GM10248 (cell line): ENCODE measurements at regions not wholly inside any gene's neighbourhood (a gene's known extent, or its start where the extent isn't known, plus 50 kb on each side); places are given as distances from the start of the nearest gene placed in this dataset.

ENCODE experiments used
- CTCF ChIA-PET: fragments of 300-600 bp; sonication (Branson Sonifier 250); formaldehyde crosslinking; extraction: SDS; loops from one replicate; lab custom pipeline; 2021; ENCODE audit warnings: antibody characterized with exemption; lab: Yijun Ruan, JAX
- POLR2A ChIA-PET: fragments of 350-650 bp; sonication (Branson Sonifier 250); formaldehyde crosslinking; extraction: SDS; loops from one replicate; lab custom pipeline; 2020; ENCODE audit warnings: antibody characterized with exemption; lab: Yijun Ruan, JAX
- DNase-seq: peaks from one replicate; pipeline ENCODE4 v3.0.0; 2012; ENCODE audit errors: extremely low spot score
- TF ChIP-seq, protein P1 (sequence below): IDR thresholded peaks from 2 replicates; pipeline ENCODE4 v1.5.1; 2012; ENCODE audit warnings: mild to moderate bottlenecking, low read depth; ENCODE audit errors: extremely low read depth, missing control alignments, control extremely low read depth

DNA sequence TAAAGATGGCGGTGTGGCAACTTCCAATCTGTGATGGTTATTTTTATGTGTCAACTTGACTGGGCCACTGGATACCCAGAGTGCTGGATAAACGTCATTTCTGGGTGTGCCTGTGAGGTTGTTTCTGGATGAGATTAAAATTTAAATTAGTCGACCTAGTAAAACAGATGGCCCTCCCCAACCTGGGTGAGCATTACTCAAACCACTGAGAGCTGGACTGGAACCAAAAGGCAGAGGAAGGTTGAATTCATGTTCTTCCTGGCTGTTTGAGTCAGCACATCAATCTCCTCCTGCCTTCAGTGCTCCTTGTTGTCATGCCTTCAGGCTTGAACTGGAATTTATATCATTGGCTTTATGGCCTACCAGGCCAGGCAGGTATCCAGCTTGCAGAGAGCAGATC, 190.8 kb upstream of the RGPD4 start:
- TF ChIP-seq, protein P1, sequence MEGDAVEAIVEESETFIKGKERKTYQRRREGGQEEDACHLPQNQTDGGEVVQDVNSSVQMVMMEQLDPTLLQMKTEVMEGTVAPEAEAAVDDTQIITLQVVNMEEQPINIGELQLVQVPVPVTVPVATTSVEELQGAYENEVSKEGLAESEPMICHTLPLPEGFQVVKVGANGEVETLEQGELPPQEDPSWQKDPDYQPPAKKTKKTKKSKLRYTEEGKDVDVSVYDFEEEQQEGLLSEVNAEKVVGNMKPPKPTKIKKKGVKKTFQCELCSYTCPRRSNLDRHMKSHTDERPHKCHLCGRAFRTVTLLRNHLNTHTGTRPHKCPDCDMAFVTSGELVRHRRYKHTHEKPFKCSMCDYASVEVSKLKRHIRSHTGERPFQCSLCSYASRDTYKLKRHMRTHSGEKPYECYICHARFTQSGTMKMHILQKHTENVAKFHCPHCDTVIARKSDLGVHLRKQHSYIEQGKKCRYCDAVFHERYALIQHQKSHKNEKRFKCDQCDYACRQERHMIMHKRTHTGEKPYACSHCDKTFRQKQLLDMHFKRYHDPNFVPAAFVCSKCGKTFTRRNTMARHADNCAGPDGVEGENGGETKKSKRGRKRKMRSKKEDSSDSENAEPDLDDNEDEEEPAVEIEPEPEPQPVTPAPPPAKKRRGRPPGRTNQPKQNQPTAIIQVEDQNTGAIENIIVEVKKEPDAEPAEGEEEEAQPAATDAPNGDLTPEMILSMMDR, result no peak
- CTCF ChIA-PET, result no interaction called here
- POLR2A ChIA-PET, result no interaction called here
- DNase-seq, result no peak

DNA sequence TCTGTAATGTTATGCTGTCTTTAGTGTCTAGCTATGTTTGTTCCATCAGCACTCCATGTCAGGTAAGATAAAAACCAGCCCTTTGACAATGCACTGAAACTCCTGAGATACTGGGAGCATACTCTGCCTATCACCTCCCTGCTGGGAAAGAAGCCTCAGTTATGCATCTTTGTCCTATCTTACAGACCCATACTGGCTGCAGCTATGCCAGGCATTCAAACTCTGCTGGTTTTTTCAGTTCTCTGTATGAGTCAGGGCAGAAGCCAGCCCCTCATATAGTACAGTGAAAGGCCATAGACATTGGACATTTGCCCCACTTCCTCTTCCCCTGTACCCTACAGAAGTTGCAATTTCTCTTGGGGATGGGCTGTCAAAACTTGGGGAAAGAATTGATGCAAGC, 181.1 kb upstream of the RGPD4 start:
- DNase-seq, result no peak
- CTCF ChIA-PET, result no interaction called here
- TF ChIP-seq, protein P1, result no peak
- POLR2A ChIA-PET, result no interaction called here

- DNase-seq, result no peak
- ChIA-PET POLR2A (no interaction called here), CTCF (interaction anchor here (1.3 kb wide), 1 partner anchor 14 kb away, joined by 3 read pairs; no protein-coding TSS in a partner anchor)
- TF ChIP-seq, protein P1, result no peak
Measured at GRCh38 chr2:107648781-107649404, 177.8 kb upstream of the RGPD4 start.

DNA sequence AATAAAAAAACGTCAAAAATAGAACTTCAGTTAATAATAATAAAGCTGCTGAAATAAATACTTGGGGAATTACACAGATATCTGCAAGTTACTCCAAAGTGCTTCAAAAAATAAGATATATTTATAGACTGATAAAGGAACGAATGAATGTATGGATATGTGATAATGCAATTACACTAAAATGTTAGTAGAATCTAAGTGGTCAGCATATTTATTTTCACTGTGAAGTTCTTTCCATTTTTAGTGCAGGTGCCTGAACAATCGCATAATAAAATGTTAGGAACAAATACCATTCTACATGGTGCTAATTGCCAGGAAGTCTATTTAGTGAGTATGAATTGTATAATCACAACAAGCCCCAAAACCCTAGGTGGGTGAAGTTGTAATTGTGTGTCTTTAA, 169.6 kb upstream of the RGPD4 start:
- TF ChIP-seq, protein P1, result no peak
- no peak for DNase-seq
- ChIA-PET POLR2A (no interaction called here), CTCF (no interaction called here)

DNA sequence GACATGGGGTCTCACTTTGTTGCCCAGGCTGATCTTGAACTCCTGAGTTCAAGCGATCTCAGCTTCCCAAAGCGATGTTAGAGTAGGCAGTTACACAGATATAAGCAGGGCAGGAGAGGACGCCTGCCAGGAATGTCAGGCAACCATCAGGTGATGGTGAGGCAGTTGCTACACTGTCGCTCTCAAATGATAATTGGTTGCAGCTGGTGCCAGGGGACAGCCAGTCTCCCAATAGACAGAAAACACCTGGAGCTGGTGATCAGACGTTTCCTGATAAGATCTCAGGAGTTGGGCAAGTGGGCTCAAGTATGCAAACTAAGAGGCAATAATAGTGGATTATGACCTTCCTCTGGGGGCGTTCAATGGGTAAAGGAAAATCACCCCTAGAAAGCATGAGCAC, 163.1 kb upstream of the RGPD4 start:
- DNase-seq, result no peak
- TF ChIP-seq, protein P1, result no peak
- ChIA-PET CTCF (interaction anchor here (0.7 to 1.5 kb wide), 2 partner anchors 9 to 31 kb away, joined by 3 read pairs; no protein-coding TSS in a partner anchor), POLR2A (no interaction called here)

DNA sequence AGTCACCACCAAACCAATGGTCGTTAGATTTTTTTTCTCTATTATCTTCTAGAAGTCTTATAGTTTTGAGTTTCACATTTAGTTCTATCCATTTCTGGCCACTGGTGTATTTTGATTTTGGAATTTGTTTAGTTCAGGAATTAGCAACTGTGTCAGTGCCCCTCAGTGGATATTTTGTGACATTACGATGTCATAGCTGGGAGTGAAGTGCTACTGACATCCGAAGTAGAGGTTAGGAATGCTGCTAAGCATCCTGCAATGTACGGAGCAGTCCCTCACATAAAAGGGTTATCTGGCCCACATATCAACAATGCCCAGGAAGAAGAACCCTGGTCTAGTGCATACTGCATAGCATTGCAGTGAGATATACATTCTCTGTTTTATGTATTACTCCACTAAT, 157.4 kb upstream of the RGPD4 start:
- CTCF ChIA-PET, result no interaction called here
- POLR2A ChIA-PET, result no interaction called here
- no peak for DNase-seq
- TF ChIP-seq, protein P1, result no peak
